Stimulated activated CD4-positive, alpha-beta T cell treated with anti-CD3 and anti-CD28 coated beads, Interleukin-4, amount 100 ng/mL, for 48 hours (primary cell): ENCODE measurements at regions not wholly inside any gene's neighbourhood (a gene's known extent, or its start where the extent isn't known, plus 50 kb on each side); places are given as distances from the start of the nearest gene placed in this dataset.

Source experiments
- DNase-seq, 2 donors: peaks; one replicate each; pipeline ENCODE4 v3.0.0-alpha.2; 2020; ENCODE audit warnings: low read depth in 2 of 2

DNA sequence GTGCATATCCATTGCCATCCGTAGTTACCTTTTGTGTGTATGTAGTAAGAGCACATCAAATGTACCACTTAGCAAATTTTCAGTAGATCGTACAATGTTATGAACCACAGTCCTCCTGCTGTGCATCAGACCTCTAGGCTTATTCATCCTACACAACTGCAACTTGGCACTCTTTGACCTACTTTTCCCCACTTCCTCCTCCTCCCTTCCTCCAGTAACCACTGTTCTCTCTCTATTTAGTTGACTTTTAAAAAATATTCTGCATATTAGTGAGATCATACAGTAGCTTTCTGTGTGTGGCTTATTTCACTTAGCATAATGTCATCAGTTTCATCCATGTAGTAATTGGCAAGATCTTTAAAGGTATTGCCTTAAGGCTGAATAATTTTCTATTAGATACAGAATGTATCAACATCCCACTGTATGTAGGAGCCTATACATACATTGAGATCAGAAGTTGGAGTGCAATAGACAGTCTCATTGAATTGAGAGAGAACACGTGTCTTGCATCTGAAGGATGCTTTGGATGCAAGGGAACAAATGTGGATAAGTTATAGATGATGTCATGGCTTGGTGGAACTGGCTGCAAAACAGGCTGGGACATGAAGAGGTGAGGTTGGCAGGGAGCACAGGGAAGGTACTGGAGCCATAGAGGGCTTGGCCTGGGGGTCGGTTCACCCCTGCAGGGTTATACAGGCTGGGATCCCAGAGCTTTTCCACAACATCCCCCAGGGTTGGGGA is 83.0 kb upstream of the FAM180A start:
- no peak for DNase-seq

DNA sequence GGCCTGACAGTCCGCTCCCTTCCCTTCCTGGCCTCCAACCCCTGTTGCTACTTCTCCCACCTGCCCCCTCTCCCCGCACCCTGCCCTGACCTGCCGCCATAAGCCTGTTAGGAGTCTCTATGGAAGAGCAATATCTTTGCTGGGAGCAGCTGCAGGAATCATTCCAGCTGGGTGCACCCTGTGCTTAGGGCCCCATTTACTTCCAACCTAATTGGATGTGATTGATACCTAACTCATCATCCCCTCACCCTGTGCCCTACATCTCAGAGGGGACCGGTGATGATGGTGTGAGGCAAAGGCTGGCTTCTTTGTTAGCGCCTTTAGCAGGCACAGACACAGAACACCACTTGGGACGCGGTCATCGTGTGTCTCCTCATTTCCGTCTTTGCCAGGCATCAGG is 80.0 kb upstream of the FAM180A start:
- DNase-seq = no peak

DNA sequence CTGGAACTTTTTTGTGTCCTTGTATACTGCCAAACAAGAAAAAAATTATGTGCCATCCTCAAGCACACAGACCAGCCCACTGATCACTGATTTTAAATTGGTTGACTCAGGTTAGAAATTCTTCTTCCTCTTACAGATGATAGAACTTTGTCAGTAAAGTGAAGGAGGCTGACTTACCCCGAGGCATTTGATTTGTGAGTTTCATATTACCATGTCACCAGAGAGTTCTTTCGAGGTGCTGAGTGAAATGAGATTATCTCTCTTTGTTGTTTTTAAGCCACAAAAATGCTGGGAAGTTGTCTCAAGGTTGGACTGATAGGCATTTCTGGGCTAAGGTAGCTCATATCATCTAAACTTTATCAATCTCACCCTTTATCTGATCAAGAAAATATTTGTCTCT is 78.8 kb upstream of the FAM180A start:
- DNase-seq = no peak

DNA sequence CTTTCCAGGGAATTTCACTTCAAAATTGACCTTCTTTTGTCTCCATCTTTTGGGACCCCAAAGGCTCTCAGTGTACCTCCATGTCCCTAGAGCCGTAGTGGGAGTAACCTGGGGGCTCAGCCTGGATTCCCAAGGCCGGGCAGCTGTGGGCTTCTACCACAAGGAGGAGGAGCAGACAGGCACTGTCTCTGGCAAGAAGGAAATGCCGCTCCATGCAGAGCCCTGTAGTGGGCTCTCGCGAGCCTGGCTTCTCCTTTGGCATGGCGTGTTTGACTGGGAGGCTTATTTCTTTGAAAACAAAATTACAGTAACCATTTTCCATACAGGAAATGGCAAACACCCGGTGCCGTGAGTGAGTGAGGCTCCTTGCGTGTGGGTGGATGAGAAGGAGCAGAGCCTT is 76.8 kb upstream of the FAM180A start:
- DNase-seq = no peak

DNA sequence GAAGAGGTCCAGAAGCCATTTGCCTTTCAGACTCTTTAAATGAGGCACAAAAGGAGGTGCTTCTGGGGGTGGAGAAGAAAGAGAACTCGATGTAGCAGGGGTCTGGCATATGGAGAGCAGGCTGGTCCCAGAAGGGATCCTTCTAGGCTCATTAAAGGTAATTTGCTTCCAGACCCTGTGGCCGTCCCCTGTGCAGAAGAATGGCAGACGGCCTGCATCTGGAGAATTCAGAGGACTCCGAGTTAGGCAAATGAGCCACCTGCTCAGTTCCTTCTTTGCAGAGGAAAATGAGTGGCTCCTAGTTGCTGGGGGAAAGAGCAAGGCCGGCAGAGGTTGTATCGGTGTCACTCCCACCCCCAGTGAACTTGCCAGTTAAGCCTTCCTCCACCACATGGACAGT is 73.8 kb upstream of the FAM180A start:
- DNase-seq = no peak

DNA sequence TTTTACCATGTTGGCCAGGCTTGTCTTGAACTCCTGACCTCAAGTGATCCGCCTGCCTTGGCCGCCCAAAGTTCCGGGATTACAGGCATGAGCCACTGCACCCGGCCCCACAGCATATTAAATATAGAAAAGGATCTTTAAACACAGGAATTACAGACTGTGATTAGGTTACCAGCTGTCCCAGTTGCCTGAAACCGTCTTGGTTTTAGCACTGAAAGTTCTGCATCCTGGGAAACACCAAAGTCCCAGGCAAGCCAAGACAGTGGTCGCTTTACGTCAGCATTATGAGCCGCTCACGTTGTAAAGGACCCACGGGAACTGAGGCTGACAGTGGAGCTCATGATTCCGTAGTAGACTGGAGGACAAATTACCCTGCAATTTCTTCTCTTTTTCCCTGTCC is 69.0 kb upstream of the FAM180A start:
- DNase-seq = no peak

DNA sequence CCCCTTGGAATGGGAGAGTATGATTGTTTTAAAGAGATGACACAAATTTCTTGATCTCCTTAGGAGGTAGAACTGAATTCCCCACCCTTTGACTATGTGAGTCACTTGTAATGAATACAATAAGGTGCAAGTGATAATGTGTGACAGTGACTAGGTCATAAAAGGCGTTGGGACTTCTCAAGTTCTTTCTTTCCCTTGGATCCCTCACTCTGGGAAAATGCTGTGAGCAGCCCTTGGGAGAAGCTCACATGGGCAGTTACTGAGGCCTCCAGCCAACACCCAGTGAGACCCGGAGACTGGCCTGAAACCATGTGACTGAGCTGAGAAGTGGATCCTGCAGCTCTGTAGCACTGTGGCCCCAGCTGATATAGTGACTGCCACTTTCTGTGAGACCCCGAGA is 66.4 kb upstream of the FAM180A start:
- no peak for DNase-seq

DNA sequence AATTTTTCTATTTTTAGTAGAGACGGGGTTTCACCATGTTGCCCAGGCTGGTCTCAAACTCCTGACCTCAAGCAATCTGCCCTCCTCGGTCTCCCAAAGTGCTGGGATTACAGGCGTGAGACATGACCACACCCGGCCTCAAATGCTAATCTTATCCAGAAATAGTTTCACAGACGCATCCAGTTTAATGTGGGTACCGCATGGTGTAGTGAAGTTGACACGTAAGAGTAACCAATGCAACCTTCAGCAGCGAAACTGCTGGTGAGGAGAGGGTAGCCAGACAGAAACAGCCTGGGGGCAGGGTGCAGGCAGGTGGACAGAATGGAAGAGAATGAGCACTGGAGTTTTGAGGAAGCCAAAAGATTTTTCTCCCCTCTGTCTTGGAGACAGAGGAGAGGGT is 63.5 kb upstream of the FAM180A start:
- no peak for DNase-seq

DNA sequence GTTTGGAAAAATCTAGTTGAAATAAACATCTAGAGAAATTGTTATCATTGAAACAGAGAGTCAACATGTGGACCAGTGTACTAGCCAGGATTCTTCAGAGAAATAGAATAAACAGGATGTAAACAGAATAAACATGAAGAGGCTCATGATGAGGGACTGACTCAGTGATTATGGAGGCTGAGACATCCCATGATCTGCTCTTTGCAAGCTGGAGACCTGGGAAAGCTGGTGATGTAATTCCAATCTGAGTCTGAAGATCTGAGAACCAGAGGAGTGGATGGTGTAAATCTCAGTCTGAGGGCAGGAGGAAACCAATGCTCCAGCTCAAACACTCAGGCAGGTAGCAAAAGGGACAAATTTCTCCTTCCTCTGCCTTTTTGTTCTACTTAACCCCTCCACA is 62.9 kb upstream of the FAM180A start:
- DNase-seq = no peak

DNA sequence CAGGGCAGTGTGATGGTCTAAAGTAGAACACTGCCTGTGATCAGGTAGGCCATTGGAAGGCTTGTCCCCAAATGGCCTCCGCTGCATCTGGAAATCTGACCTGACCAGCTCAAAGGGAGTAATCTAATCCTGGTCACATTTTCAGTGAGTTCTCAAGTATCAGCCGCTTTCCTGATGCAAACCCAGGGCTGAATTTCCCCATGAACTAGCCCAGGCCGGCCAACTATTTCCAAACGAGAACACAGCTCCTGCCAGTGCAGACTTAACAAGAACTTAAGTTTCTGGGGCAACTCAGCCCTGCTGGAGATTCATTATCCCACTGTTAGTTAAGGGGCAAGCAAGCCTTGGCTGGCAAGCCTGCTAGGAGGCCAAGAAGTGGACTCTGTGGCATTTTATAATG is 59.6 kb upstream of the FAM180A start:
- DNase-seq = no peak

DNA sequence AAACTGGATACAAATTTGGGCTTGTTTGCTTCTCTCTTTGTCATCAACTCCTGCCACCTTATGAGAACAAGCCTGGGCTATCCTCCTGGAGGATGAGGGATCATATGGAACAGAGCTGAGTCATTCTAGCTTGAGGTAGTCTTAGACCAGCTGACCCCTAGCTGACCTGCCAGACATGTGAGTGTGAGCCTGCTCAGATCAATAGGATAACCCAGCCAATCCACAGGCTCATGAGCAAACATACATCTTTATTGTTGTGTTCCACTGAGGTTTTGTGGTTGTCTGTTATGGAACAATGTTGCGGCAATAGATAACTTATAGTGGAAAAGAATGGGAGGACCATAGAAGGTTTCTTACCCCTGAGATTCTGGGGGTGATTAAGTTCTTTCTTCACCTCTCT is 54.5 kb upstream of the FAM180A start:
- no peak for DNase-seq

DNA sequence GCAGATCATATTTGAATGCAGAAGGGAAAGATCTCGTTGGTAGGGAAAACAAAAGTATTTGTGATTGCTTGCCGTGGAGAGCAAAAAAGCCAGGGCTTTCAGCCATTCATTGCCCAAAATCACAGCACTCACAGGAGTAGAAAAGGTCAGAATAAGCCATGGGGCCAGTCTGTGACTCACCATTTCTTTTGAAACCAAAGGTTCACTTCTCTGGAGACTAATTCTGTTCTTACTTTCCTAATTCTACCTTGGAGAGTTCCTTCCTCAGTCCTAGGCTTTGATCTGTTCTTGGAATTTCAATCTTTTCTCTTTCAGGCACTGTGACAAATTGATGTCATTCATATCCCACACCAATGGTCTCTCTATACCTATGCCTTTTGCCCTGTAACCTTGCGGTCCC is 54.1 kb upstream of the FAM180A start:
- no peak for DNase-seq

DNA sequence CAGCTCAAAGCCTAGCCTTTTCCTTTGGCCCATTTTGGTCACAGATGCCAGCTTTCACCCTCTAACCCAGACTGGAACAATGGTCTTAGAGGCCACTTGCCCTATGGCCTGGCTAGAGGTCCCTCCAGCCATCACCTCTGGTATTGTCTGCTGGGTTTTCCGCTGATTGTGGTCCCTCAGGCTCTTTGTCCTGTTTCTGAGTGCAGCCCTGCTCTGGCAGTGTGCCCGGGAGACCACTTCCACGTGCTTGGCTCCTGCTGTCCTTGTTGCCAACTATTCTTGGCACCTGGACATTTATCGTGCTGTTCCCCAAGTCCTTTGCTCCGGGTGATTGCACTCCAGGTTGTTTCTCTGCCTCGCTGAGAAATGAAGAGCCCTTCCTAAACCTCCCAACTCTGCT is 53.3 kb upstream of the FAM180A start:
- DNase-seq = no peak

DNA sequence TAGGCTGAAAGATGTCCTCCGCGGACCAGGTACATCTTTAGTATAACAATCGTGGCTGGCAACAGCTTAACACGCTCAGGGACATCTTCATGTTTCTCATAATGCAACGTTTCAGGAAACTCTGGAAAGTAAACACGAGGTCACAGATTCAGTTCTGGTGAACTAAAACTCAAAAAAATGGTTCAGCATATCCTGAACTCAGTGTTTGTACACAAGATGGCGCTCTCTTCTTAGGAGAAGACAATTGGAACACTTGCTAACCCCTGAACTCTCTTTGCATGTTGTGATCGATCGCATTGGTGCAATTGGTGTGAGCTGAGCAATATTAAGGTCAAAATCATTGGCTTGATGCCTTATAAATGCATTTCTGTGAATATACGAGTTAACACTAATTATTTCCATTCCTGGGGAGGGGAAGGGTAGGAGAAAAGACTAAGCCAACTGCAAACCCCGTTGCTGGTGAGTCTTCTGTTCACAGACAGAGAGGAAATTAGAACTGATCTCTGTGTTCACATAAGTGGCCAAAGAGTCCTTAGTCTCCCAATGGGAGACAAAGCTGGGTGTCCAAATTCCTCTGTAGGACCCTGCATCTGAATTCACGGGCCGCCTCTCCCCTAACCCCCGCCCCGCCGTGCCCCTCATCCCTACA is 52.6 kb upstream of the FAM180A start:
- DNase-seq = peak in 1 of 2 donors; percentile 14

DNA sequence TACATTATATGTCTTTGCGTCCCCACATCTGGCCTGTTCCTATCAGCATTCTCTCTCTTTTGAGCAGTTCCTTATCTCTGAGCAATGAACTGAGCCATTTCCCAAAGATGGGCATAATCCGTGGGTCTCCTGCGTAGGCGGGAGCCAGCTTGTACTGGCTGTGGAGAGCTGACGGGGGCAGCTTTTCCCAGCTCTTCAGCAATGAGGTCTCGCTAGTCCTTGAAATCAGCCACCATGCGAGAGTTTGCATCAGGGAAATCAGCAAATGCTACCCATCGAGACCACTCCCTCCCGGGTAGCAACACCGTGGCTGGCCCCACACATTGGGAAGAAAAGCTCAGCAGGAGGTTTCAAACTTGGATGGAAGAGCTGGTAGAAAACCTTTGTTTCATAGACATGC is 51.9 kb upstream of the FAM180A start:
- DNase-seq = no peak

DNA sequence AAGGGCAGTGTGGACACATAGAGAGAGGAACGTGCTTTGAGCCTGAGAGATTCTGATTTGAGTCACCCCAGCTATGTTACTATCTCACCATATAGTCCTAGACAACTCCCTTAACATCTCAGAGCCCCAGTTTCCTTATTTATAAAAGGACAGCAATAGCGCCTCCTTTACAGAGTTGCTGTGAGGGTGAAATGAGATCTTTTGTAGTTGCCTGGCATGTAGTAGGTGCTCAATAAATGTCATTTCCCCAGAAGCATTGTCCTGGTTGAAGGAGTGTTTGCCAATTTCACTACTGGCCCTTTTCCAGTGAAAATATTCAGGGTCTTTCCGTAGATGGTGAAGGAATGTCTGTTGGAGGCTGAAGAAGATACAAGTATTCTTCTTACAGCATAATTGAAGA is 51.3 kb upstream of the FAM180A start:
- no peak for DNase-seq
